GM18519 (cell line): ENCODE measurements at regions not wholly inside any gene's neighbourhood (a gene's known extent, or its start where the extent isn't known, plus 50 kb on each side); places are given as distances from the start of the nearest gene placed in this dataset.

Source experiments
- ATAC-seq: cut with Tn5 transposase; IDR thresholded peaks from one replicate; pipeline ENCODE4 v1.9.1; 2021; ENCODE audit warnings: mild to moderate bottlenecking, moderate library complexity; ENCODE audit not compliant: unreplicated experiment, low FRiP score

DNA sequence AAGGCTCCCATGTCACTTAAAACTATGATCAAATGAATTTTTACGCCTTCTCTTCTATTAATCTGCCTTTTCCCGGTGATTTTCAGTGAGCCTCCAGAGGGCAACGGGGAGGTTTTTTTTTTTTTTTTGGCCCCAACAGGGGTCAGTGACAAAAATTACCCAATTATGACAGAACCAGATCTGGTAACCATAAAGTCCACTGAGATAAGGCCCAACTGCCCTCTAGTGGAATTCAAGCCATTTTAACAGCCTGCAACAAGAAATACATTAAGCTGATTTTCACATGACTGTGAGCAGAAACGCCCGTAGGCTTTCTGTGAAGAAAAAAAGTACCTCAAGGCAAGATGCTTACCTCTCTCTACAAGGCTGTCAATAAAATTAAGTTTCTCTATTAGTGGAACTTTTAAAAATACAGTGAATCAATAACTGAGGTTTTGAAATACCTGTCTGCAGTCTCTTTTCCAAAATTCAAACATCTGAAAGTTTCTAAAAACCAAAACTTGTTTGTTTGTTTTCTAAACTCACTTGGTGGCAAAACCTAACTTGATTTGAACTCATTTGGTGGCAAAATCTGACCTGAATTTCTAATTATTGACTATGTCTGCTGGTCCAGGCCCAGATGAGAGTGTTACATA is 49.7 kb upstream of the FST start:
- ATAC-seq = no peak
